ENCODE measurements at regions not wholly inside any gene's neighbourhood (a gene's known extent, or its start where the extent isn't known, plus 50 kb on each side); places are given as distances from the start of the nearest gene placed in this dataset.

- WGBS, 4 donors: 87 to 98% (median 91%) methylated on average over 4 of the region's 4 CpGs
- H3K36me3 ChIP-seq (replicated peaks in 1 of 2): no peaks in the 10 kb centered on the region
- H3K9me3 ChIP-seq (replicated peaks in 1 of 3): no peaks in the 10 kb centered on the region
- H3K4me3 ChIP-seq: no peak overlapping the region
- H3K4me1 ChIP-seq (replicated peaks in 1 of 2): peaks cover 0 to 8% of the 10 kb centered on the region in 2 donors
- intact Hi-C loops (cut with DNase I): no loop called here
- no peak overlapping the region for H3K27ac ChIP-seq
- TF ChIP-seq CTCF (IDR thresholded peaks at IDR 0.05) (no peak), POLR2A (IDR thresholded peaks at IDR 0.05) (no peak)
- no peak for DNase-seq
- no peaks in the 10 kb centered on the region for H3K27me3 ChIP-seq
Measured at GRCh38 chr11:113574171-113574570, 99.0 kb upstream of the DRD2 start.

DNA sequence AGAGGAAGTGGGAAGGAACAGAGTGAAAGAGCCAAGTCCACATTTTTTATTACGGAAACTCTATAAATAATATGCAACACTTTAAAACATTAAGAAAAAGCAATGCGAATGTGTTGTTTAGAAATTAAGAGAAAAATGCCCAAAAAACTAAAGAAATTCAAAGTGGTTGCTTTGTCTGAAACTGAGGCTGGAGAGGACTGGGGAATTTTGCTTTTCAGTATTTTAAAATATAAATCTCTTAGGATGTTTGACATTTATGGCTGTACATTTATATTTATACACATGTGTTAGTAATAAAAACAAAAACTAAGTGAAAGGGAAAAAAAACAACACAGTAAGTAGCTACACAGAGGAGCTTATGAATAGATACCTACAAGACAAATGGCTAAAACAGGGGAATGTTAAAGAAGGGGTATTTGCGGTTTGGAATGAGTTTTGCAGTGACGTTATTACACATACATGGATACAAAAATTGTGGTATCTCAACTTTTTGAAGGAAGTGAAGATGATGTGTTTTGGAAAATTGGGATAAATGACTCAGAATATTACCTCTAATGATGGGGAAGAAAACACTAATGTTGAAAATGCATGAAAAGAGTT, 97.0 kb upstream of the DRD2 start:
- TF ChIP-seq POLR2A (IDR thresholded peaks at IDR 0.05): no peak
- no peak for TF ChIP-seq CTCF (IDR thresholded peaks at IDR 0.05)
- Histone ChIP-seq H3K27ac (no peak overlapping the region), H3K4me3 (no peak overlapping the region), H3K9me3 (replicated peaks in 1 of 3) (no peaks in the 10 kb centered on the region), H3K4me1 (replicated peaks in 1 of 2) (peaks cover 0 to 8% of the 10 kb centered on the region in 2 donors), H3K36me3 (replicated peaks in 1 of 2) (no peaks in the 10 kb centered on the region), H3K27me3 (no peaks in the 10 kb centered on the region)
- 69 to 83% (median 76%) methylated on average over 4 of the region's 4 CpGs for WGBS, 4 donors
- intact Hi-C loops (cut with DNase I): no loop called here
- DNase-seq: no peak

- 69 to 74% (median 71%) methylated on average over 4 of the region's 4 CpGs for WGBS, 4 donors
- no peaks in the 10 kb centered on the region for H3K27me3 ChIP-seq
- no peak overlapping the region for H3K4me3 ChIP-seq
- intact Hi-C loops (cut with DNase I): no loop called here
- TF ChIP-seq CTCF (IDR thresholded peaks at IDR 0.05) (no peak), POLR2A (IDR thresholded peaks at IDR 0.05) (no peak)
- H3K36me3 ChIP-seq (replicated peaks in 1 of 2): no peaks in the 10 kb centered on the region
- H3K4me1 ChIP-seq (replicated peaks in 1 of 2): peaks cover 0 to 8% of the 10 kb centered on the region in 2 donors
- no peaks in the 10 kb centered on the region for H3K9me3 ChIP-seq (replicated peaks in 1 of 3)
- no peak for DNase-seq
- H3K27ac ChIP-seq: no peak overlapping the region
Measured at GRCh38 chr11:113571531-113571930, 96.3 kb upstream of the DRD2 start.

DNA sequence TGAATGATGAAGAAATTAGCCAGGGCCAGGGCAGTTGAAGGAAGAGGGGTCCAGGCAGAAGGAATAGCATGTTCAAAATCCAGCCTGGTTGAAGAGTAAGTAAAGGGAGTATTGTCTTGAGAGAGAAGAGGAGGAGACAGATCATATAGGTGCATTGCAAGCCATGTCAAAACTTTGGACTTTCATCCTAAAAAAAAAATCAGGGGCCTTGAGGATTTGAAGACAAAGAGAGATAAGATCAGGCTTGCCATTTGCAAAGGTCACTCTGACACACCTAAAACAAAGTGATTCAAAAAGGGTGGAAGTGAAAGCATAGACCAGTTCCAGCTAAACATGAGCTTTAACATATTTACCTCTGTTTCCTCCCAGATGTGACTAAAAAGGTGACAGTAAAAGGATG, 95.7 kb upstream of the DRD2 start:
- intact Hi-C loops (cut with DNase I): no loop called here
- Histone ChIP-seq H3K27me3 (no peaks in the 10 kb centered on the region), H3K36me3 (replicated peaks in 1 of 2) (no peaks in the 10 kb centered on the region), H3K27ac (no peak overlapping the region), H3K9me3 (replicated peaks in 1 of 3) (no peaks in the 10 kb centered on the region), H3K4me1 (replicated peaks in 1 of 2) (peaks cover 0 to 8% of the 10 kb centered on the region in 2 donors), H3K4me3 (no peak overlapping the region)
- DNase-seq: no peak
- TF ChIP-seq CTCF (IDR thresholded peaks at IDR 0.05): no peak
- no peak for TF ChIP-seq POLR2A (IDR thresholded peaks at IDR 0.05)
